Stimulated activated CD4-positive, alpha-beta T cell treated with anti-CD3 and anti-CD28 coated beads, TNF-alpha, amount 100 ng/mL, for 4 hours (primary cell): ENCODE measurements at regions not wholly inside any gene's neighbourhood (a gene's known extent, or its start where the extent isn't known, plus 50 kb on each side); places are given as distances from the start of the nearest gene placed in this dataset.

Source experiments
- DNase-seq, 3 experiments: peaks; one replicate each; pipeline ENCODE4 v3.0.0-alpha.2; 2020; ENCODE audit warnings: low read depth in 3 of 3

GRCh38 chr11:116642902-116643301 is 129.9 kb downstream of the BUD13 start:
- no peak for DNase-seq

GRCh38 chr11:116642481-116642880 is 130.3 kb downstream of the BUD13 start:
- DNase-seq, result no peak

GRCh38 chr11:116641561-116642045 is 131.2 kb downstream of the BUD13 start:
- DNase-seq, result no peak

- no peak for DNase-seq
These were observed 132.0 kb downstream of the BUD13 start for GRCh38 chr11:116640641-116641402.

- no peak for DNase-seq
These were observed 134.3 kb downstream of the BUD13 start for GRCh38 chr11:116638463-116638862.

- no peak for DNase-seq
These were observed 135.0 kb downstream of the BUD13 start for GRCh38 chr11:116637766-116638165.

- DNase-seq, result no peak
These were observed 136.4 kb downstream of the BUD13 start for GRCh38 chr11:116636341-116636929.

- no peak for DNase-seq
These were observed 141.6 kb downstream of the BUD13 start for GRCh38 chr11:116631201-116631600.

GRCh38 chr11:116618461-116618860 is 154.3 kb downstream of the BUD13 start:
- no peak for DNase-seq

GRCh38 chr11:116615211-116615865 is 157.4 kb downstream of the BUD13 start:
- no peak for DNase-seq

- no peak for DNase-seq
These were observed 158.2 kb downstream of the BUD13 start for GRCh38 chr11:116614306-116615210.

- no peak for DNase-seq
These were observed 159.4 kb downstream of the BUD13 start for GRCh38 chr11:116613206-116613875.

- no peak for DNase-seq
These were observed 160.7 kb downstream of the BUD13 start for GRCh38 chr11:116611998-116612620.

- no peak for DNase-seq
These were observed 162.6 kb downstream of the BUD13 start for GRCh38 chr11:116610190-116610589.

- no peak for DNase-seq
These were observed 165.8 kb downstream of the BUD13 start for GRCh38 chr11:116607027-116607426.

- no peak for DNase-seq
These were observed 167.0 kb downstream of the BUD13 start for GRCh38 chr11:116605543-116606459.

GRCh38 chr11:116603728-116604323 is 169.0 kb downstream of the BUD13 start:
- DNase-seq, result no peak

- no peak for DNase-seq
These were observed 170.2 kb downstream of the BUD13 start for GRCh38 chr11:116602637-116602942.
